ENCODE measurements at regions not wholly inside any gene's neighbourhood (a gene's known extent, or its start where the extent isn't known, plus 50 kb on each side); places are given as distances from the start of the nearest gene placed in this dataset.

- no peak for DNase-seq
These were observed 119.9 kb upstream of the MAFB start for GRCh38 chr20:40808936-40809335.

GRCh38 chr20:40809361-40809760 lies 120.3 kb upstream of the MAFB start:
- DNase-seq = no peak

GRCh38 chr20:40810332-40811000 lies 121.4 kb upstream of the MAFB start:
- DNase-seq = no peak

- DNase-seq = no peak
These were observed 122.0 kb upstream of the MAFB start for GRCh38 chr20:40811004-40811403.

- no peak for DNase-seq
These were observed 122.8 kb upstream of the MAFB start for GRCh38 chr20:40811660-40812414.

- no peak for DNase-seq
These were observed 123.4 kb upstream of the MAFB start for GRCh38 chr20:40812415-40812925.

GRCh38 chr20:40813029-40813431 lies 124.0 kb upstream of the MAFB start:
- no peak for DNase-seq

GRCh38 chr20:40813708-40814630 lies 124.9 kb upstream of the MAFB start:
- DNase-seq = no peak

GRCh38 chr20:40814631-40814960 lies 125.6 kb upstream of the MAFB start:
- DNase-seq = no peak

- DNase-seq = no peak
These were observed 126.4 kb upstream of the MAFB start for GRCh38 chr20:40815156-40816038.

GRCh38 chr20:40816039-40816352 lies 127.0 kb upstream of the MAFB start:
- DNase-seq = no peak

- DNase-seq = no peak
These were observed 132.4 kb upstream of the MAFB start for GRCh38 chr20:40821429-40821828.

GRCh38 chr20:40826699-40827098 lies 137.7 kb upstream of the MAFB start:
- DNase-seq = no peak

GRCh38 chr20:40835321-40835720 lies 146.3 kb upstream of the MAFB start:
- DNase-seq = no peak

GRCh38 chr20:40838509-40838908 lies 149.5 kb upstream of the MAFB start:
- no peak for DNase-seq

GRCh38 chr20:40843251-40843650 lies 154.2 kb upstream of the MAFB start:
- DNase-seq = no peak

- DNase-seq = no peak
These were observed 155.3 kb upstream of the MAFB start for GRCh38 chr20:40844332-40844731.

GRCh38 chr20:40848096-40848495 lies 159.1 kb upstream of the MAFB start:
- DNase-seq = no peak

- DNase-seq = no peak
These were observed 159.5 kb upstream of the MAFB start for GRCh38 chr20:40848526-40848925.

GRCh38 chr20:40849456-40849855 lies 160.4 kb upstream of the MAFB start:
- DNase-seq = no peak

GRCh38 chr20:40851051-40851450 lies 162.0 kb upstream of the MAFB start:
- DNase-seq = no peak

GRCh38 chr20:40855269-40855668 lies 166.2 kb upstream of the MAFB start:
- DNase-seq = no peak

All from T-helper 2 cell (primary cell).